MM.1S (cell line): ENCODE measurements at regions not wholly inside any gene's neighbourhood (a gene's known extent, or its start where the extent isn't known, plus 50 kb on each side); places are given as distances from the start of the nearest gene placed in this dataset.

ENCODE experiments used
- DNase-seq: peaks from one replicate; pipeline ENCODE4 v3.0.0-alpha.2; 2015
- H2AFZ ChIP-seq: fragments of 300-600 bp; sonication (generic); 2 replicates; pipeline ENCODE4 v1.6.0; 2016; ENCODE audit warnings: antibody characterized with exemption, low read length
- H3F3A ChIP-seq: fragments of 300-600 bp; sonication (generic); 2 replicates; pipeline ENCODE4 v1.6.1; 2016; ENCODE audit warnings: mild to moderate bottlenecking, antibody characterized with exemption, low read length, moderate library complexity, mixed read lengths; ENCODE audit not compliant: insufficient read depth
- H3K27ac ChIP-seq: fragments of 300-600 bp; sonication (generic); 2 replicates; pipeline ENCODE4 v1.5.1; 2016; ENCODE audit warnings: mild to moderate bottlenecking, low read length
- H3K27me3 ChIP-seq: fragments of 300-600 bp; sonication (generic); replicated peaks from 2 replicates; pipeline ENCODE4 v1.6.0; 2016; ENCODE audit warnings: low read length; ENCODE audit not compliant: insufficient read depth
- H3K36me3 ChIP-seq: fragments of 300-600 bp; sonication (generic); replicated peaks from 2 replicates; pipeline ENCODE4 v1.6.1; 2016; ENCODE audit warnings: mild to moderate bottlenecking, low read length, mixed read lengths; ENCODE audit not compliant: insufficient read depth
- H3K4me1 ChIP-seq: fragments of 300-600 bp; sonication (generic); 2 replicates; pipeline ENCODE4 v1.6.1; 2016; ENCODE audit warnings: low read length, mixed read lengths
- H3K4me2 ChIP-seq: fragments of 300-600 bp; sonication (generic); 2 replicates; pipeline ENCODE4 v1.6.0; 2016; ENCODE audit warnings: low read depth, low read length
- H3K4me3 ChIP-seq: fragments of 300-600 bp; sonication (generic); 2 replicates; pipeline ENCODE4 v1.5.1; 2016; ENCODE audit warnings: low read length, mixed read lengths
- H3K79me2 ChIP-seq: fragments of 300-600 bp; sonication (generic); 2 replicates; pipeline ENCODE4 v1.6.1; 2016; ENCODE audit warnings: mixed run types, low read length, mixed read lengths
- H3K9ac ChIP-seq: fragments of 300-600 bp; sonication (generic); 2 replicates; pipeline ENCODE4 v1.6.1; 2016; ENCODE audit warnings: low read length, mixed read lengths
- H3K9me2 ChIP-seq: fragments of 300-600 bp; sonication (generic); replicated peaks from 2 replicates; pipeline ENCODE4 v1.6.1; 2016; ENCODE audit warnings: mild to moderate bottlenecking, low read length, mixed read lengths; ENCODE audit not compliant: insufficient read depth
- H3K9me3 ChIP-seq: fragments of 300-600 bp; sonication (generic); replicated peaks from 2 replicates; pipeline ENCODE4 v1.6.1; 2016; ENCODE audit warnings: mild to moderate bottlenecking, low read length, mixed read lengths; ENCODE audit not compliant: insufficient read depth
- H4K20me1 ChIP-seq: fragments of 300-600 bp; sonication (generic); 2 replicates; pipeline ENCODE4 v1.6.1; 2016; ENCODE audit warnings: mild to moderate bottlenecking, low read length, moderate library complexity, mixed read lengths; ENCODE audit not compliant: insufficient read depth
- EZH2 ChIP-seq: fragments of 300-600 bp; sonication (generic); optimal IDR thresholded peaks from 2 replicates; pipeline ENCODE3; 2017; ENCODE audit warnings: low read depth, mild to moderate bottlenecking, antibody characterized with exemption, low read length, mixed read lengths
- EZH2phosphoT487 ChIP-seq: fragments of 300-600 bp; sonication (generic); IDR thresholded peaks from 2 replicates; pipeline ENCODE4 v1.6.1; 2018; ENCODE audit warnings: antibody characterized with exemption, low read length
- TF ChIP-seq, protein P1 (sequence below): fragments of 300-600 bp; sonication (generic); IDR thresholded peaks from 2 replicates; pipeline ENCODE4 v1.5.1; 2016; ENCODE audit warnings: antibody characterized with exemption, low read length, mixed read lengths

DNA sequence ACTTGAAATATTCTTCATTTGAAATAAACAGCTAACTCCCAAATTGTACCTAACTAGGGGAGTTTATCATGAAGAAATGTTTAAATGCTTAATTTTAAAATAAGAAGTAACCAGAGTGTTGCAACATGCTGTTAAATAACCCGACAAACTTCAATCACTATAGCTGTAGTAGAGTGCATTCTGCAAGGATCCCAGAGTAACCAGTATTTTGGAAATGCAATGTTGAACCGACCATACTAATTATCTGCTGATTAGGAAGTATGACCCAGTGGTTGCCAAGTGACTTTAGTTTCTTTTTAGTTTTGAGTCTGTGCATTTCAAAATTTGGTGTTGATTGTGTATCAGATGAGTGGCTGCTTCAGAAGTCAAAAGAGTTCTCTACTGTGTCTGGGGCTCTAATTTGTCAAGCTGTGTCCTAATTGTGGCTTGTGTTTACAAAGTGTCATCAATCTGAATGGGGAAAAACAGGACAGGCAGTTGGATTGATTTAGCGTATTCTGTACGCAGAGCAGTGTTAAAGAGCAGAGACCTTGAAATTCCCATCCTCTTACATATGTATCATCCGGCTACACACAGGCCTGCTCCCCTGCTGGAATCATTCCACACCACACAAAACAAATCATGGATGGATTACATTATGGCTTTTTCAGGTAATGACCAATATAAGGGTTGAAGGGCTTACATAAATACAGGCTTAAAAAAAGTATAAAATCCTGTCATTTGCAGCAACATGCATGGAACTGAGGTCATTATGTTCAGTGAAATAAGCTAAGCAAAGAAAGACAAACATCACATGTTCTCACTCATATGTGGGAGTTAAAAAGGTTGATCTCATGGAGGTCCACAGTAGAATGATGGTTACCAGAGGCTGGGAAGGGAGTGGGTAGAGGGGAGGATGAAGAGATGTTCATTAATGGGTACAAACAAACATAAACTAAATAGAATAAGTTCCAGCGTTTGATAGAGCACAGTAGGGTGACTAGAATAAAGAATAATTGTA is 351.5 kb downstream of the KLF12 start:
- H3K9me2 ChIP-seq, result no peaks in the 10 kb centered on the region
- H3K79me2 ChIP-seq, result no peaks in the 10 kb centered on the region
- H4K20me1 ChIP-seq, result no peaks in the 10 kb centered on the region
- no peak overlapping the region for H3K4me3 ChIP-seq
- no peaks in the 10 kb centered on the region for H3K9me3 ChIP-seq
- no peak overlapping the region for H3K27ac ChIP-seq
- TF ChIP-seq EZH2 (no peak), EZH2phosphoT487 (no peak)
- TF ChIP-seq, protein P1, sequence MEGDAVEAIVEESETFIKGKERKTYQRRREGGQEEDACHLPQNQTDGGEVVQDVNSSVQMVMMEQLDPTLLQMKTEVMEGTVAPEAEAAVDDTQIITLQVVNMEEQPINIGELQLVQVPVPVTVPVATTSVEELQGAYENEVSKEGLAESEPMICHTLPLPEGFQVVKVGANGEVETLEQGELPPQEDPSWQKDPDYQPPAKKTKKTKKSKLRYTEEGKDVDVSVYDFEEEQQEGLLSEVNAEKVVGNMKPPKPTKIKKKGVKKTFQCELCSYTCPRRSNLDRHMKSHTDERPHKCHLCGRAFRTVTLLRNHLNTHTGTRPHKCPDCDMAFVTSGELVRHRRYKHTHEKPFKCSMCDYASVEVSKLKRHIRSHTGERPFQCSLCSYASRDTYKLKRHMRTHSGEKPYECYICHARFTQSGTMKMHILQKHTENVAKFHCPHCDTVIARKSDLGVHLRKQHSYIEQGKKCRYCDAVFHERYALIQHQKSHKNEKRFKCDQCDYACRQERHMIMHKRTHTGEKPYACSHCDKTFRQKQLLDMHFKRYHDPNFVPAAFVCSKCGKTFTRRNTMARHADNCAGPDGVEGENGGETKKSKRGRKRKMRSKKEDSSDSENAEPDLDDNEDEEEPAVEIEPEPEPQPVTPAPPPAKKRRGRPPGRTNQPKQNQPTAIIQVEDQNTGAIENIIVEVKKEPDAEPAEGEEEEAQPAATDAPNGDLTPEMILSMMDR, result no peak
- H3K4me1 ChIP-seq, result no peaks in the 10 kb centered on the region
- no peak overlapping the region for H2AFZ ChIP-seq
- no peaks in the 10 kb centered on the region for H3F3A ChIP-seq
- H3K36me3 ChIP-seq, result no peaks in the 10 kb centered on the region
- H3K4me2 ChIP-seq, result no peak overlapping the region
- H3K27me3 ChIP-seq, result no peaks in the 10 kb centered on the region
- no peak overlapping the region for H3K9ac ChIP-seq
- no peak for DNase-seq

DNA sequence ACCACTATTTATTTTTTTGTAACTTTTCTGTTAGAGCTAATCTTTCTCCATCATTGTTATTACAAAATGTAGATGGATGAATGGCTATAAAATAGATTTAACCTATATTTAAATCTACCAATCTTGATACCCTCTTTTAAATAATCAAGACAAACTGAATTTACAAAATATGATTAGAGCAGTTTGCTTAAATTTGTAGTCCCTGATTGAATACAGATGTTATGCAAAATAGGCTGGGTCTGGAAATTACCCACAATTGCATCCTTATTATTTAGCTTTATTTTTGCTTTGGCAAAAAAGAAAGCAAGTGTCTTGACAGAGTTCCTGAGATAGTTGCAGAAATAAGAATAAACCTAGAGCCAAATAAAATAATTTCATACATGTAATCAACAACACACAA is 352.8 kb downstream of the KLF12 start:
- Histone ChIP-seq H3K9ac (no peak overlapping the region), H3K4me1 (no peaks in the 10 kb centered on the region), H3K27ac (no peak overlapping the region), H3K4me2 (no peak overlapping the region), H3K27me3 (no peaks in the 10 kb centered on the region), H3K36me3 (no peaks in the 10 kb centered on the region), H3F3A (no peaks in the 10 kb centered on the region), H3K9me3 (no peaks in the 10 kb centered on the region), H3K79me2 (no peaks in the 10 kb centered on the region), H3K4me3 (no peak overlapping the region), H2AFZ (no peak overlapping the region), H3K9me2 (no peaks in the 10 kb centered on the region), H4K20me1 (no peaks in the 10 kb centered on the region)
- TF ChIP-seq EZH2phosphoT487 (no peak), EZH2 (no peak)
- TF ChIP-seq, protein P1, result no peak
- no peak for DNase-seq

DNA sequence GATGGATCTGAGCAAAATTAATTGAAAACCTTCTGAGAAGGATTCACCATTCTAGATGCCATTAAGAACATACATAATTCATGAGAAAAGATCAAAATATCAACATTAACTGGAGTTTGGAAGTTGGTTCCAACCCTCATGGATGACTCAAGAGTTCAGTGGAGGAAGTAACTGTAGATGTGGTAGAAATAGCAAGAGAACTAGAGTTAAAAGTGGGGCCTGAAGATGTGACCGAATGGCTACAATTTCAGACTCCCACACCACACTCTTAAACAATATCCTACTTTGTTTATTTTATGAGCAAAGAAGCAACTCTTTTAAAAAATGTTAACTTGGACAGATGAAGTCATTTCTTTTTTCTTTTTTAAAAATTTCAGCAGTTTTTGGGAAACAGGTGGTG is 354.3 kb downstream of the KLF12 start:
- Histone ChIP-seq H3F3A (no peaks in the 10 kb centered on the region), H3K27ac (no peak overlapping the region), H3K4me1 (no peaks in the 10 kb centered on the region), H3K4me3 (no peak overlapping the region), H3K36me3 (no peaks in the 10 kb centered on the region), H3K79me2 (no peaks in the 10 kb centered on the region), H3K27me3 (no peaks in the 10 kb centered on the region), H3K9me3 (no peaks in the 10 kb centered on the region), H2AFZ (no peak overlapping the region), H3K4me2 (no peak overlapping the region), H4K20me1 (no peaks in the 10 kb centered on the region), H3K9ac (no peak overlapping the region), H3K9me2 (no peaks in the 10 kb centered on the region)
- TF ChIP-seq EZH2 (no peak), EZH2phosphoT487 (no peak)
- TF ChIP-seq, protein P1, result no peak
- no peak for DNase-seq
